CD4-positive, alpha-beta T cell treated with Interleukin-6 at 100 ng/mL for 8 hours (primary cell): ENCODE measurements at regions not wholly inside any gene's neighbourhood (a gene's known extent, or its start where the extent isn't known, plus 50 kb on each side); places are given as distances from the start of the nearest gene placed in this dataset.
A peak's percentile ranks its signal among the peaks of the same experiment; 100 is the strongest.

Source experiments
- DNase-seq: peaks from one replicate; pipeline ENCODE4 v3.0.0-alpha.2; 2020; ENCODE audit warnings: mixed read lengths, low spot score

DNA sequence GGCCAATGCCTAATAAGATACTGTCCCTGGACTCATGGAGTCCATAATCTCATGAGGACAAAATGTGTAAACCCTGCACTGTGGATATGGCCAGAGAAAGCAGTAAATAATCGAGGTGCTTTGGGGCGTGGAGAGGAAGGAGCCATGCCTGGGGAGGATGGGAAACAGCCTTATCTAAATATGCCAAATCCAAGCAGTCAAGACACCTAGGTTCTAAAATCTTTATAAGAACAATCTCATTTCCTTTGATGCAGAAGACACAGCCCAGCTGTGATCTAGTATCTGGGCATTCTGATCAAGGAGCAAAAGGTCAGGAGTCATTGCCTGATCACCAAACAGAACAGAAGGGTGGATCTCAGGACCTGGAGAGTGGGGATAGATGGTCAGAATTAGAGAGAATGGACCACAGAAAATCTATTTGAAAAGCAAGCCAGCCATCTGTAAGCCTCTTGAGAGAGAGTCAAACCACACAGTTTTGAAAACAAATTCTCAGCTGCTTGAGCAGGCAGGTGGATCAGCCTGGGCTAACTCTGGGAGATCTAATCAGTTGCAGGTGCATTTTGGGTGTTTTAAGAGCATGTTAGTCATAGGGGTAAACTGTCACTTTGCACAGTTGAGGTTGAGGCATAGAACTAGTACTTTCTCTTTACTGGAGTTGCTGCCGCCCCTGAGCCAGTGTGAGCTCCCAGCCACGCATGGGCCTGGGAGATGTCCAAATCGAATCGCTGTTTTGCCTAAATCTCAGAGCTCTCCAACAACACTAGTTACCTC is 130.8 kb upstream of the TNFAIP3 start:
- DNase-seq = peak; percentile 53

DNA sequence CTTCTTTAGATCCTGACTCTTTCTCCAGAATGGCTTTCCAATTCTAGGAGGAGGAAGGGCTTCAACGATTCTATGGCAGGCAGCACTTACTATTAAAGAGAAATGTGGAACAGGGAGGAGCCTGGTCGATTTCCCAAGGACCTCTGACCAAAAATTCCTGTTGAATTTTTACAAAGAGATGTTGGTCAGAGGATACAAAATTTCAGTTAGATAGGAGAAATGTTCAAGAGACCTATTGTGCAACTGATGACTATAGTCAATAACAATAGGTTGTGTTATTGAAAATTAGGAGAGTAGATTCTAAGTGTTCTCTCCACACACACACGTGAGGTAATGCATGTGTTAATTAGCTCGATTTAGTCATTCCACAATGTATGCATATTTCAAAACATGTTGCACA is 130.1 kb upstream of the TNFAIP3 start:
- no peak for DNase-seq

DNA sequence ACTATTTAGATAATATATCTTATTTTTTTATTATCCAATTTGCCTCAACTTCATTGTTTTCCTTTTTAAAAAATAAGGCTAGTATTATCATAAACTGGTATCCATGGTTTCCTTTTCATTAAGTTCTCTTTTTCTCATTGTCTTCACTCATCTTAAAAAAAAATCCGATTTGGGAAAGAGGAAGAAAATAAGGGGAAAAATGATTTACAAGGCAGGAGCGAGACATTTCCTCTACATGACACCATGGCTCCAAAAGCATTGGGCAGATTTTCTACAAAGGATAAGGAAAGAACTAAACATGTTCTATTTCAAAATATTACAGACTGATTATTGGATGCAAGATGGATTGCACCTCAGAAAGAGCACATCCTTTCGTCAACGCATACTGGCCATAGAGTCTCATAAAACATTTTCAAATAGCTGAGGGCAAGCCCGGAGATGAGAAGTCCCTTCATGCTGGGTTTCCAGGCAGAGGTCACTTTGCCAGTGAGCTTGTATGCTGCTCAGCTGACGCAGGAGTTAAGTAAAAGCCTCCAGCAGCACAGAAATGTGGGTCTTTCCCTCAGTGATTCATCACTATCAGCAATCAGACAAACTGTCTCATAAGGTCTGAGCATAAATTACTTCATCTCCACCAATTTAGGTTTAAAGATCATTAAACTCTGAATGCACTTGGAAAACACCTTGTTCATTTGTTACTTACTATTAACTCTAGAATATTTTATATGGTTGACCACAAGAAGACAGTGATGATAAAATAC is 129.0 kb upstream of the TNFAIP3 start:
- DNase-seq = peak; percentile 9

DNA sequence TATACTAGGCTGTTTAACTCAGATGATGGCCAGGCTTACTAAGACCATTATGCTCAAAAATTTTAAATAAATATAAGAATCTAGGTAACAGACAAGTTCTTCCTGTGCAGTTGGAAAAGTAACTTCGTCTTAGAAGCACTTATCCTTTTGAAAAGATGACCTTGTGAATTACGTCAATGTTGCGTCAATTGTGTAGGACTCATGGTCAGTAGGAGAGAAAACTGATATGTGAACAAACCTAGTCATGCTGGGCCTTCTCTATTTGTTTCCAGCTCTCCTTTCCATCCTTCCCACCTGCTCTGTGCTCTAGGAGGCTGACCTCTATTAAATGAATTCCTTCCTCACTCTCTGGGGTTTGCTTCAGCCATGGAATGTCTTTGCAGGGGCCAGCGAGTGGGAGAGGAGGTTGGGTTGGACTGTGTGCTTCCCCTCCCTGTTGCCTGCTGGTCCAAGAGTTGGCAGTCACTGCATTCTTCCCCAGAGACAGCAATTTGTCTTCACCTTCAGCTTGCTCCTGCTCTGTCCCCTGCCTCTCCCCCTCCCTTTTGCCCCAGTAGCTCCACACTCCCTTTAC is 128.0 kb upstream of the TNFAIP3 start:
- DNase-seq = no peak

DNA sequence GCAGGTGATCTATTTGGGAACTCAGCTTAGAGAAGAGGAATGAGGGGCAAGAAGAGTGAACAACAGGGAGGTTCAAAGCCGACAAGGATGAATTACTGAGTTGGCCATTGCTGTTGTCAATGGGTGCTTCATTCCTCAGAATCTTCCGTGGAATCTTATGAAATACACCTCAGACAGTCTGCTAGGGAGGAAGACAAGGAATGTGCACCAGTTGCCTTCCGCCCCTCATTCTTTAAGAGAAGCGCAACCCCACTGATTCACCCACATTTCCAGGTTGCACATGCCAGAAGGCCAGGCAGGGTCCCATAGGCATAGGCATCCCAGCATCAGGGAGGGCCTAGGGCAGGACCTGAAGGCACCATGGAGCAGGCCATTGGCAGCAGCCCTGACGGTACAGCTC is 127.5 kb upstream of the TNFAIP3 start:
- DNase-seq = no peak

GRCh38 chr6:137740091-137740755 is 126.8 kb upstream of the TNFAIP3 start:
- DNase-seq = no peak

DNA sequence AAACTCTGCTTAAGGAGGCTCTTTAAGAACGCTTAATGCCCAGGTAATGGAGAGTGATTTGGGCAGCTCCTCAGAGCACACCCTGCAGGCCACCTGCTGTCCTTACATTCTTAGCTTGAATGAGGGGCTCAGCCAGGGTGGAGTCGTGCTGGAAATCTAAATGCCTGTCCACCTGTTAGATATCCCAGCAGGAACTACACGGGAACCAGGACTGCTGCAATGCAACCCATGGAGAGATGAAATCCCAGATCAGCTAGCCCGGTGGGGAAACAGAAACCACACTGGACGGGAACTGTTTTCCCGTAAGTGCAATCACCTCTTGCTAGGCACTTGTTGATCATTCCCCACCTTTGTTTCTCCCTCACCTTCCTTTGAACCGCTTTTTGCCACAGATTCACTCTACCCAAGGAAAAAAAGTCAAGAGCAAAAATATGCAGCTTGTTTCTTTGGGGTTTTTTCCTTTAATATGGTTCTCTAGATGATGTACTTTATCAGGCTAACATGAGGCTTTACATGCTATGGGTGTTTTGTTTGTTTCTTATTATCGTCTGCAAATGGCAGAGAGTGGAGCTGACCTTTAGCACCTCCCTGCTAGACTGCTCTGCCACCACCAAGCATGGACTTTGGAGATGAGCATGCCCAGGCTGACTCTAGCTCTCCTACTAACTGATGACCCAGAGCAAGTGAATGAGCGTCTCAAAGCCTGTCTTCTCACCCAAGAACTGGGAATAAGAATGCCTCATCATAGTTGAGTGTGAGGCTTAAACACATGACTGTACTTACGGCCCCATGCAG is 125.9 kb upstream of the TNFAIP3 start:
- DNase-seq = no peak

DNA sequence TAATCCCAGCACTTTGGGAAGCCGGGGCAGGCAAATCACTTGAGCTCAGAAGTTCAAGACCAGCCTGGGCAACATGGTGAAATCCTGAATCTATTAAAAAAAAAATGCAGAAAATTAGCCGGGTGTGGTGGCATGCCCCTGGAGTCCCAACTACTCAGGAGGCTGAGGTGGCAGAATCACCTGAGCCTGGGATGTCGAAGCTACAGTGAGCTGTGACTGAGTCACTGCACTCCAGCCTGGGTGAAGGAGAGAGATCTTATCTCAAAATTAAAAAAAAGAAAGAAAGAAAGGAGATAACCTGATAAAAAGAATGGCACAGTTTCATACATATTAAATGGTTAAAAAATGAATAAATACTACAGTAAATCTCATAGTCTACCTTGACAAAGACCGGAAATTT is 123.6 kb upstream of the TNFAIP3 start:
- DNase-seq = no peak

DNA sequence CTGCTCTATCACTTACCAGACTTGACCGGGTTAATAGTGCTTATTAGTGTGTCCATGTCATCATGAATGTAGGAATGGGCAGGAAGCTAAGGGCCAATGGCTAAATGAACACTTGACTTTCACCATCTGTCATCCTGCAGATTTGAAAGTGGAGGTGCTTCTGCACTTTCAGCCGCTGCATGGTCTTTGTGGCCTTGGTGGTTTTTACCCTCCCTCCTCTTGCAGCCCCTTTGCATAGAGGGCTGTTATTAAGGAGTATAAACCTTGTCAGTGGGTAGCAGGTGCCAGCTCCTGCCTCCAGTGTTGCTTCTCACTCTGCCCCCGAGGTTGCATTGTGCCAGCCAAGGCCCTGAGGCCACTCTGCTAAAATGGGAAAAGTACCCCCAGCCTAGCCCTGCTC is 122.2 kb upstream of the TNFAIP3 start:
- DNase-seq = no peak

DNA sequence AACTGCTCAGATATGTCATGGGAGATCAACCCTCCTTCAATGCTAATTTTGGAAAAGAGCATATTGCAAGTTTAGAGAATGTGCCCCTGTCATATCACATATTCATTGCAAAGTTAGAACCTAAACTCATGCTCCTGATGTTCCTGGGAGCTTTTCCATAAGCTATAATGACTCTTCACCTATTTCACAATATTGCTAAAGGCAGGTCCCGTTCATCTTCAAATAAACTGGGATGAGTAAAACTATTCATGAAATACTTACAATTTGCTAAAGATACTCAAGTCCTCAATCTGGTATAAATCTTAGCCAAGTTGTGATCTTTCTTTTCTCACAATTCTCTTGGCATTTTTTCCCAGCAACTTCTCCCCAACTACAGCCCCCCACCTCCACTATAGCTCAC is 121.7 kb upstream of the TNFAIP3 start:
- no peak for DNase-seq

- DNase-seq = no peak
Measured at GRCh38 chr6:137746264-137746663, 120.8 kb upstream of the TNFAIP3 start.

DNA sequence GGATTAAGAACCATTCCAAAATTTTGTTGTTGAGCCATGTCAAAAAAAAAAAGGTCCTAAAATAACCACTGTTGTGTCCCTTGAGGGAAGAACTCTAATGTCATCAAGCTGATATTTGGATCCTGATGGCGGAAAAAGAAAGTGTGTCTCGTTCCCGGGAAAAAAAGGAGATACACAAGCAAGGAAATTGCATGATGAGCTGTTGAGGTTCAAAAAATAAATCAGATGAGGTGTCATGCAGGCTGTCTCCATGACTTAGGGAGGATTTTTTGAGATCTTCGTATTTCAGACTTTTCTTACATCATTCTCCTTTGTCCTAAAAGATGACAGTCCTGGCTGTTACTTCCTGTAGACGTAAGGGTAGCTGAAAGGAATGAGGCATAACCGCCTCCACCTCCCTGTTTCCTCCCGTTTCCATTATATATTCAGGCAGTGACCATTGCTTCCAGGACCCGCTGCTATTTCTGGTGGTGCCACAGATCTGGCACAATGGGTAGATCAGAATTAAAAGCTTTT is 117.3 kb upstream of the TNFAIP3 start:
- no peak for DNase-seq

GRCh38 chr6:137750297-137750696 is 116.8 kb upstream of the TNFAIP3 start:
- DNase-seq = no peak

- DNase-seq = no peak
Measured at GRCh38 chr6:137751768-137752560, 115.1 kb upstream of the TNFAIP3 start.

DNA sequence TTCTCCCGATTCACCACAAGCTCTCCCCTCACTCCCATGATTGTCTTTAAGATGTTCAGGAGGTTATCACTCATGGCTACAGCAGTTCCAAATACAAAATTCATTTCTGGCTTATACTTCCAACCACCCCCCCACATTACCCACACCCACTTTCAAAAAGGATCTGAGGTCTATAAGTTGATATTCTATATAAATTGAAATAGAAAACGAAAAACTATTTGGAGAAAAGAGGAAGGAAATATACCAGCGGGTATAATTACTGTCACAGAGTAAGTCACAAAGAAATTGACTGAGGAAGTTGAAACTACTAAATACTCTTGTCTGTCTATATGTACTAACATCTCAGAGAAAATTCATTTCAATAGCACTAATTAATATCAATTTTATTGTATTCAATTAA is 112.7 kb upstream of the TNFAIP3 start:
- no peak for DNase-seq

DNA sequence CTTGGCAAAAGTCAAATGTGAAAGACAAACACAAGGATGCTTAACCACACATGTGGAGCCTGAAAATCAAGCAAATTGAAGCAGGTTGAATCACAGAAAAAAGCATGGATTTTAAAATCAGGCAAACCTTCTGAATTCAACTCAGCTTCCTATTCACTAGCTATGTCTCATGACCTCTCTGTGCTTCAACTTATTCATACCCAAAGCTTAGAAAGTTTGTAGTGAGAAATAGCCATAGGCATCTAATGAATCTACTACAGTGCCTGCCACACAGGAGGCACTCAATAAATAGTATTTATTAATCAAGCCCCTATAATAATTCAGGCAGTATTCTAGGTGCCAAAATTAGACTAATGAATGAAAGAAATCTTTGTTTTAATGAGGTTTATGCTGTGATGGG is 112.2 kb upstream of the TNFAIP3 start:
- no peak for DNase-seq

DNA sequence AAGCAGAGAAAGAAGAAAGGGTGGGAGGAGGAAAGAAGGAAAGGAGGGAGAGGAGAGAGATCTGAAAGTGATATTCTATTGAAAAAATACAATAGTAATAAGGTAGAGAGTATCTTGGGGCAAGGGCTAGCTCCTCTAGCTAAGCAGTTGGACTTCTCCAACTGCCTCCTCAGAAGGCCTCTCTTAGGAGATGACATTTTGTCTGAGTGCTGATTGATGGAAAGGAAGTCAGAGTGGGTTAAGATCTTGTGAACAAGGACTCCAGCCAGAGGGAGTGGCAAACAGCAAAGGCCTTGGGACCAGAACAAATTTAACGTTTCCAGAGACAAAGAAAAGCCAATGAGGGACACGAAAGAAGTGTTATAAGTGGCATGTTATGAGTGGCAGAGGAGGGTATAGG is 111.8 kb upstream of the TNFAIP3 start:
- no peak for DNase-seq

- DNase-seq = no peak
Measured at GRCh38 chr6:137756788-137757187, 110.3 kb upstream of the TNFAIP3 start.

DNA sequence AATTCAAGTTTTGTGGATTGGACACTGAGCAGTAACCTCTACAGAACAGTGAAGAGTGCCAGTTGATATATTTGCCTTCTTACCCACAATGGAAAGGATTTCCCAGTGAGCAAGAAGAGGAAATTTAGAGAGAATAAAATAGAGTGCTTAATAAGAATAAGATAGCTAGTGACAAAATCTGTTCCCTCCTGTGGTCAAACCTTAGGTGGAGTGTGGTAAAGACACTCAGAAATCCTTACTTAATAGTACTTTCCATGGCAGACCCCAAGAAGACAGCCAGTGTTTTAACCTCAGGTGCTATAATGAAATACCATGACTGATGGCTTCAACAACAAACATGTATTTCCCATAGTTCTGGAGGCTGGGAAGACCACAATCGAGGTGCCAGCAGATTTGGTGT is 108.4 kb upstream of the TNFAIP3 start:
- no peak for DNase-seq

GRCh38 chr6:137759624-137760023 is 107.4 kb upstream of the TNFAIP3 start:
- no peak for DNase-seq

- no peak for DNase-seq
Measured at GRCh38 chr6:137761072-137761471, 106.0 kb upstream of the TNFAIP3 start.
